VCaP (cell line): ENCODE measurements at regions not wholly inside any gene's neighbourhood (a gene's known extent, or its start where the extent isn't known, plus 50 kb on each side); places are given as distances from the start of the nearest gene placed in this dataset.
"Not testable (repeated sequence)": the region's sequence is repeated elsewhere in the genome, so short reads cannot be mapped to it uniquely, and the experiment has no call there.

ENCODE experiments used
- H3K27ac ChIP-seq: fragments of 450-650 bp; 2 replicates; pipeline ENCODE4 v1.5.1; 2017
- CTCF ChIP-seq: fragments of 450-650 bp; conservative IDR thresholded peaks from 2 replicates; pipeline ENCODE4 v1.5.1; 2017; ENCODE audit warnings: mild to moderate bottlenecking, moderate library complexity

- TF ChIP-seq CTCF = peak; percentile 66
These were observed 1401.9 kb downstream of the SLITRK1 start for GRCh38 chr13:82480415-82480814.

GRCh38 chr13:82477436-82477835 is 1404.8 kb downstream of the SLITRK1 start:
- TF ChIP-seq CTCF = no peak
- H3K27ac ChIP-seq = no peak overlapping the region

More at GRCh38 chr13:82480415-82480814, 1401.9 kb downstream of the SLITRK1 start:
- no peak overlapping the region for H3K27ac ChIP-seq

DNA sequence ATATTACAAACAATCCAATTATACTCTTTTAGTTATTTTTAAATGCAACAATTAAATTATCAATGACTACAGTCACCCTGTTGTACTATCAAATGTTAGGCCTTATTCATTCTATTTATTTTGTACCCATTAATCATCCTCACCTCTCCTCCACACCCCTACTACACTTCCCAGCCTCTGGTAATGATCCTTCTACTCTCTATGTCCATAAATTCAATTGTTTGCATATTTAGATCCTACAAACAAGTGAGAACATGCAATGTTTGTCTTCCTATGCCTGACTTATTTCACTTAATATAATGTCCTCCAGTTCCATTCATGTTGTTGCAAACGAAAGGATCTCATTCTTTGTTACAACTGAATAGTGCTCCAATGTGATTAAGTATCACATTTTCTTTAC is 1414.6 kb downstream of the SLITRK1 start:
- no peak for TF ChIP-seq CTCF

GRCh38 chr13:82459575-82459974 is 1422.7 kb downstream of the SLITRK1 start:
- not testable (repeated sequence) for H3K27ac ChIP-seq

More for the DNA sequence above, 1414.6 kb downstream of the SLITRK1 start:
- H3K27ac ChIP-seq = no peak overlapping the region

DNA sequence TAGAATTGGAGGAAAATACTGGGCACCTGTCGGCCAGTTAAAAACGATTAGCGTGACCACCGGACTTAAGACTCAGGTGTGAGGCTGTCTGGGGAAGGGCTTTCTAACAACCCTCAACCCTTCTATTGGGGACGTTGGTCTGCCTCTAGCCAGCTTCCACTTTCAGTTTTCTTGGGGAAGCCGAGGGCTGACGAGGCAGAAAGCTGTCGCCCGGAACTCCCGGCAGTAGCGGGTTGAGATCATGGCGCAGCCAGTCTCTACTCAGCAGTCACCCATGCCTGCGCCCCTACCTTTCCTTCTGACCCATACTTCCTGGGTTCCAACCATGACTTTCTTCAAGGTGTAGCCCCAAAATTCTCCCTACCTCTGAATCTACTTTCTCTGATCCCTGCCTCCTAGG is 1424.1 kb downstream of the SLITRK1 start:
- no peak for TF ChIP-seq CTCF
- no peak overlapping the region for H3K27ac ChIP-seq

DNA sequence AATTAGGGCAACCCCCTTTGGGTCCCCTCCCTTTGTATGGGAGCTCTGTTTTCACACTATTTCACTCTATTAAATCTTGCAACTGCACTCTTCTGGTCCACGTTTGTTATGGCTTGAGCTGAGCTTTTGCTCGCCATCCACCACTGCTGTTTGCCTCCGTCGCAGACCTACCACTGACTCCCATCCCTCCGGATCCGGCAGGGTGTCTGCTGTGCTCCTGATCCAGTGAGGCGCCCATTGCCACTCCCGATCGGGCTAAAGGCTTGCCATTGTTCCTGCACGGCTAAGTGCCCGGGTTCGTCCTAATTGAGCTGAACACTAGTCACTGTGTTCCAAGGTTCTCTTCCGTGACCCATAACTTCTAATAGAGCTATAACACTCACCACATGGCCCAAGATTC is 1424.7 kb downstream of the SLITRK1 start:
- not testable (repeated sequence) for H3K27ac ChIP-seq

- TF ChIP-seq CTCF = no peak
- H3K27ac ChIP-seq = no peak overlapping the region
These were observed 1434.7 kb downstream of the SLITRK1 start for GRCh38 chr13:82447416-82448077.

- TF ChIP-seq CTCF = no peak
- H3K27ac ChIP-seq = no peak overlapping the region
These were observed 1442.9 kb downstream of the SLITRK1 start for GRCh38 chr13:82439159-82439904.
